ENCODE measurements at regions not wholly inside any gene's neighbourhood (a gene's known extent, or its start where the extent isn't known, plus 50 kb on each side); places are given as distances from the start of the nearest gene placed in this dataset.

DNA sequence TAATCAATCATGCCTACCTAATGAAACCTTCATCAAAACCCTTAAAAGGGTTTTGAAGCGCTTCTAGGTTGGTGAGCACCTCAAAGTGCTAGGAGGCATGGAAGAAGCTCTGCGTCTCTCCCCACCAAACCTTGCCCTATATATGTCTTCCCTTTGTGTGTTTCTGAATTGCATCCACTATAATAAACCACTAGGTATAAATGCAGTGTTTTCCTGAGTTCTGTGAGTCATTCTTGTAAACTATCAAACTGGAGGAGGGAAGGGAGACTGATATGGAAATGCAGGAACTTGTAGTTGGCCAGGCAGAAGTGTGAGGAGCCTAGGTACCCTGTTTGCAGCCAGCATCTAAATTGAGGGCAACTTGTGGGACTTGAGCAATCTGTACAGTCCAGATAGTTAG, 698.8 kb downstream of the DOK5 start:
- DNase-seq (ENCODE audit: low read depth) = no peak
- TF ChIP-seq, protein P1, sequence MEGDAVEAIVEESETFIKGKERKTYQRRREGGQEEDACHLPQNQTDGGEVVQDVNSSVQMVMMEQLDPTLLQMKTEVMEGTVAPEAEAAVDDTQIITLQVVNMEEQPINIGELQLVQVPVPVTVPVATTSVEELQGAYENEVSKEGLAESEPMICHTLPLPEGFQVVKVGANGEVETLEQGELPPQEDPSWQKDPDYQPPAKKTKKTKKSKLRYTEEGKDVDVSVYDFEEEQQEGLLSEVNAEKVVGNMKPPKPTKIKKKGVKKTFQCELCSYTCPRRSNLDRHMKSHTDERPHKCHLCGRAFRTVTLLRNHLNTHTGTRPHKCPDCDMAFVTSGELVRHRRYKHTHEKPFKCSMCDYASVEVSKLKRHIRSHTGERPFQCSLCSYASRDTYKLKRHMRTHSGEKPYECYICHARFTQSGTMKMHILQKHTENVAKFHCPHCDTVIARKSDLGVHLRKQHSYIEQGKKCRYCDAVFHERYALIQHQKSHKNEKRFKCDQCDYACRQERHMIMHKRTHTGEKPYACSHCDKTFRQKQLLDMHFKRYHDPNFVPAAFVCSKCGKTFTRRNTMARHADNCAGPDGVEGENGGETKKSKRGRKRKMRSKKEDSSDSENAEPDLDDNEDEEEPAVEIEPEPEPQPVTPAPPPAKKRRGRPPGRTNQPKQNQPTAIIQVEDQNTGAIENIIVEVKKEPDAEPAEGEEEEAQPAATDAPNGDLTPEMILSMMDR (conservative IDR thresholded peaks at IDR 0.05; ENCODE audit: low read depth, low read length) = no peak
- H3K4me3 ChIP-seq (ENCODE audit: low read depth, low read length) = no peak overlapping the region

DNA sequence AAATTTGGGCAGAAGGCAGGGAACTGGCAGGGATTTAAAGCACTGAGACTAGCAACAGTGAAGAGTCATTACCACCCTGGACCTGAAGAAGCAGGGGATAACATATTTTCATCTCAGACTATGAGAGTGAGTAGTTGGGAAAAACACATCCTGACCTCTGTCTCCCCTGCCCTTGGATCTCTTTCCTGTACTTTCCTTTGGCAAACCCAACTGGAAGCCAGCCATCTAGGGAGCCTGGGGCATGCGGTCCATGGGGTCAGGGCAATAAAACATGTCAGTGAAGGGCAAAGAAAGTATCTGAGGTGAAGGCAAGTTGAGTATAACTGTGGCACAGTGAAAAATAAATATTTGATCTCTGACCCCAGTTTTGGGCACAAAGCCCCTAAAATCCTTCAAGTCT, 698.2 kb downstream of the DOK5 start:
- TF ChIP-seq, protein P1 (conservative IDR thresholded peaks at IDR 0.05; ENCODE audit: low read depth, low read length) = no peak
- no peak overlapping the region for H3K4me3 ChIP-seq (ENCODE audit: low read depth, low read length)
- DNase-seq (ENCODE audit: low read depth) = no peak

DNA sequence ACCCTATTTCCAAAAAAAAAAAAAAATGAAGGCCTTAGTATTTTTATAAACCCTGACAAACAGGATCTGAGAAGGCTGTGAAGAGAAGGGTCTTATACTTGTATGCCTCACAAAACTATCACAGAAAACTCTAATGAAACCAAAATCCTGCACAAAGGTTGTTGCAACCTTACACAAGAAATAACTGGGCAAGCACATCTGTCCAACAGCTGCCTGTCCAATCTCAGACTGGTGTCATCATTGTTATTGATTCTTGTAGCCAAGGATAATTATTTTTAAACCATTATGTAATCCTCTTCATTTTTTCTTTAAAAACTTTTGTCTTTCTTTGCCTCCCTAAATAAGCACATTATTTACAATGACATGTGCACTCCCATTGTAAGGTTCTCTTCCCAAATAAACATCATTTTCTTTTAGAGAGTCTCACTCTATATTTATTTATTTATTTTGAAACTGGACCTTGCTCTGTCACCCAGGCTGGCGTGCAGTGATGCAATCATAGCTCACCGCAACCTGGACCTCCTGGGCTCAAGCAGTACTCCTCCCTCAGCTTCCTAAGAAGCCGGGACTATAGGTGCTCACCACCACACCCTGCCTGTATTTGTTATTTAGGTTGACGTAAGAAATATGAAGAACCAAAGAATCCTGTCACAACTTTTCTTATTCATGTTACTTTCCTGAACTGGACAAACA, 697.1 kb downstream of the DOK5 start:
- TF ChIP-seq, protein P1 (conservative IDR thresholded peaks at IDR 0.05; ENCODE audit: low read depth, low read length) = no peak
- H3K4me3 ChIP-seq (ENCODE audit: low read depth, low read length) = no peak overlapping the region
- no peak for DNase-seq (ENCODE audit: low read depth)

DNA sequence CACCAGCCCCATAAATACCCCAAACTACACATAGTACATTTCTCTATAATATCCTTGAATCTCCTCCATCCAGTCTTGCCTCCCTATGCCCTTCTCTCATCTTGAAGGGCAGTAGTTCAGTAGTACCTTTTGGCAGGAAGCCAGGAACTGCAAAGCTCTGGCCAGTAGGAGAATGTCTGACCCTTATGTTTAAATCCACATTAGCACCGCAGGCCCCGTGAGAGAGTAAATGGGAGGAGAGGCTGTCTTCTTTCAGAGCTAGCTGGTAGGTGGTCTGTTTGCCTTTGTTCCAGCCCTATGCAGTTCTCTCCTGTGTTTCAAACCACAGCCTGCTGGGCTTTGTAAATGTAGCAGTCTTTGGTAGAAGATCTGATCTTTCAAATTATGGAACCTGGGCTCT, 690.7 kb downstream of the DOK5 start:
- no peak overlapping the region for H3K4me3 ChIP-seq (ENCODE audit: low read depth, low read length)
- TF ChIP-seq, protein P1 (conservative IDR thresholded peaks at IDR 0.05; ENCODE audit: low read depth, low read length) = no peak
- DNase-seq (ENCODE audit: low read depth) = no peak

DNA sequence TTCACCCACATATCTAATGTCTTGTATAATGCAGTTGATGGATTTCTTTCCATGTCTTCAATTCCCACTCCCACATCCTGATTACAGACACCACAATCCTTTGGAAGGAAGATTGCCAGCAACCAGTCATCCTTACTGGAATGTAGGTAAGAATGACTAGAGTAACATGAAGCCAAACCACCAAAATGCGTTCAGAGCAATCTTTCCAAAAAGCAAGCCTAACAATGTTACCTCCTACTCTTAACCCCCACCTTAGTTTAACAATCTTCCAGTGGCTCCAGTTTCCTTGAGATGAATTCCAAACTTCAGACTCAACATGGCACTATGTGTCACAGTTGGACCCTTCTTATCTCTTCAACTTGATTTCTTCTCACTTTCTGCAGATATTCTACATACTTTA, 685.6 kb downstream of the DOK5 start:
- no peak overlapping the region for H3K4me3 ChIP-seq (ENCODE audit: low read depth, low read length)
- TF ChIP-seq, protein P1 (conservative IDR thresholded peaks at IDR 0.05; ENCODE audit: low read depth, low read length) = no peak
- DNase-seq (ENCODE audit: low read depth) = peak; percentile 32

DNA sequence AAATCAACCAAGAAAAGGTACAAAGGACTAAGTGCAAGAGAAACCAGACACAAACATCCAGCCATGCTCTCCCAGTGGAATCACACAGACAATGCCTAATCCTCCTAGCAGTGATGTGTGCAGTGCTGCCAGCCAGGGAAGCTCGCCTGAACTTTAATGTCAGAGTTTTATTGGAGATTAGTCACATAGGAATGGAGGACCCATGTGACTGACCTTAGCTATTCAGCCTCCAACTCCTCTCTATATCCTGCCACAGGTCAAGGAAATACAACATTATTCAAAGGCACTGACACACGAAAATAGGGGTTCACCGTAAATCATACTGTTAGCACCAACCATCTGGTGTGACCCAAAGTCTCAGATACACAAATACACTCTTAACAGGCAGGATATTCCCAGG, 684.6 kb downstream of the DOK5 start:
- no peak overlapping the region for H3K4me3 ChIP-seq (ENCODE audit: low read depth, low read length)
- no peak for DNase-seq (ENCODE audit: low read depth)
- TF ChIP-seq, protein P1 (conservative IDR thresholded peaks at IDR 0.05; ENCODE audit: low read depth, low read length) = no peak

DNA sequence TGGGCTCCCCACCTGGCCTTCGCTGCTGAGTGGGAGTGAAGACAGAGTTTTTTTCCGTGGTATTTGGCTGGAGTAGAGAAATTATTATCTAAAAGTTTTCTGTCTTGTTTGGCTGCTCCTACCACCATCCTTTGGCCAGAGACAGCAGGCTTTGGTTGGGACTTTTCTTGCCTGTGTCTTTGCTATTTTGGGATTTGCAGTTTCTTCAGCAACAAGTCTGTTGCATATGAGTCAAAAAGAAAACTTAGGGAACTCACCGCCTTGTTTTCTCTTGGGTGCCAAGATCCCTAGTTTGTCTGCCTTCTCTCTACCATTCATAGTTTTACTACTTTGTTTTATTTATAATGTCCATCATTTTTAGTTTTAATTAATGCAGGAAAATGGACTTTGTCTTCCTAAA, 683.8 kb downstream of the DOK5 start:
- TF ChIP-seq, protein P1 (conservative IDR thresholded peaks at IDR 0.05; ENCODE audit: low read depth, low read length) = no peak
- no peak overlapping the region for H3K4me3 ChIP-seq (ENCODE audit: low read depth, low read length)
- no peak for DNase-seq (ENCODE audit: low read depth)

All from epithelial cell of proximal tubule (primary cell).